Osteoblast (primary cell): ENCODE measurements at regions not wholly inside any gene's neighbourhood (a gene's known extent, or its start where the extent isn't known, plus 50 kb on each side); places are given as distances from the start of the nearest gene placed in this dataset.

ENCODE experiments used
- DNase-seq: peaks from one replicate; pipeline ENCODE4 v3.0.0; 2011; ENCODE audit warnings: low spot score, mixed read lengths; ENCODE audit not compliant: insufficient read length; ENCODE audit errors: missing footprints
- H2AFZ ChIP-seq: 2 replicates; pipeline ENCODE4 v1.6.0; 2011; ENCODE audit warnings: mild to moderate bottlenecking, low read length
- H3K27ac ChIP-seq: 2 replicates; pipeline ENCODE4 v1.5.1; 2011; ENCODE audit warnings: mild to moderate bottlenecking, low read depth, low read length, moderate library complexity
- H3K27me3 ChIP-seq: 2 replicates; pipeline ENCODE4 v1.6.0; 2012; ENCODE audit warnings: mild to moderate bottlenecking, control low read depth, inconsistent platforms, low read length, moderate library complexity; ENCODE audit not compliant: insufficient read depth
- H3K36me3 ChIP-seq: 2 replicates; pipeline ENCODE4 v1.5.1; 2011; ENCODE audit warnings: mild to moderate bottlenecking, low read length, control low read depth, moderate library complexity; ENCODE audit not compliant: insufficient read depth
- H3K4me1 ChIP-seq: 2 replicates; pipeline ENCODE4 v1.5.1; 2011; ENCODE audit warnings: mild to moderate bottlenecking, low read length, control low read depth, moderate library complexity; ENCODE audit not compliant: insufficient read depth
- H3K4me2 ChIP-seq: 2 replicates; pipeline ENCODE4 v1.6.0; 2011; ENCODE audit warnings: mild to moderate bottlenecking, low read length; ENCODE audit not compliant: insufficient read depth
- H3K4me3 ChIP-seq: fragments of 200-600 bp; sonication (generic); 3 replicates; pipeline ENCODE4 v1.5.1; 2012; ENCODE audit warnings: mild to moderate bottlenecking, low read length, inconsistent platforms; ENCODE audit not compliant: insufficient read depth
- H3K79me2 ChIP-seq: 2 replicates; pipeline ENCODE4 v1.6.0; 2012; ENCODE audit warnings: mild to moderate bottlenecking, low read length, control low read depth, inconsistent platforms; ENCODE audit not compliant: insufficient read depth
- H3K9me3 ChIP-seq: 2 replicates; pipeline ENCODE4 v1.5.1; 2011; ENCODE audit warnings: low read depth, low read length, control low read depth
- H4K20me1 ChIP-seq: 2 replicates; pipeline ENCODE4 v1.6.0; 2012; ENCODE audit warnings: mild to moderate bottlenecking, low read length, control low read depth; ENCODE audit not compliant: insufficient read depth
- CTCF ChIP-seq: IDR thresholded peaks from 2 replicates; pipeline ENCODE4 v1.5.1; 2011; ENCODE audit warnings: mild to moderate bottlenecking, low read depth, low read length, moderate library complexity; ENCODE audit errors: extremely low read depth

DNA sequence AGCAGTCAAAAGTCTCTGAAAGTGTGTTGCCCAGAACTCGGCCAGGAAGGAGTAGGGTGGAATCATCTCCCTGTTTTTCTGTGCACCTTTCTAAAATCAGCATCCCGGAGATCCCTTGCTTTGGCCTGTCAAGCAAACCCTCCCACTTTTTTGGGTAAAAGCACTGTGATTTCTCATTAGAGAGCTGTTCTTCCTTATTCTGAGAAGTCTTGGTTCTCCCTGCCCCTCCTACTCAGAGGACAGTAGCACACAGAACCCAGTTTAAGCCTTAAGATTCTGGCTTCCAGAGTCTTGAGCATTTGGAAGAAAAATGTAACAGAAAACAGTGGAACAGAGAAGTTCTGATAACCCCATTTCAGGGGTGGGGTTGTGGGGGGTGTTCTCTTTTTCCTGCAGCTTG lies 52.6 kb upstream of the KATNAL1 start:
- Histone ChIP-seq H3K9me3 (no peaks in the 10 kb centered on the region), H4K20me1 (no peaks in the 10 kb centered on the region), H3K4me1 (peaks cover 4% of the 10 kb centered on the region), H3K36me3 (no peaks in the 10 kb centered on the region), H2AFZ (no peak overlapping the region), H3K27ac (no peak overlapping the region), H3K79me2 (no peaks in the 10 kb centered on the region), H3K27me3 (no peaks in the 10 kb centered on the region), H3K4me2 (no peak overlapping the region), H3K4me3 (no peak overlapping the region)
- DNase-seq = no peak
- TF ChIP-seq CTCF = no peak

- Histone ChIP-seq H2AFZ (peak overlapping the region; percentile 4), H3K4me3 (no peak overlapping the region), H3K9me3 (no peaks in the 10 kb centered on the region), H3K4me1 (peaks cover 7% of the 10 kb centered on the region), H3K27ac (no peak overlapping the region), H4K20me1 (no peaks in the 10 kb centered on the region), H3K36me3 (no peaks in the 10 kb centered on the region), H3K79me2 (no peaks in the 10 kb centered on the region), H3K4me2 (no peak overlapping the region), H3K27me3 (no peaks in the 10 kb centered on the region)
- no peak for DNase-seq
- TF ChIP-seq CTCF = no peak
Observed at GRCh38 chr13:30360586-30360985, 53.2 kb upstream of the KATNAL1 start.

DNA sequence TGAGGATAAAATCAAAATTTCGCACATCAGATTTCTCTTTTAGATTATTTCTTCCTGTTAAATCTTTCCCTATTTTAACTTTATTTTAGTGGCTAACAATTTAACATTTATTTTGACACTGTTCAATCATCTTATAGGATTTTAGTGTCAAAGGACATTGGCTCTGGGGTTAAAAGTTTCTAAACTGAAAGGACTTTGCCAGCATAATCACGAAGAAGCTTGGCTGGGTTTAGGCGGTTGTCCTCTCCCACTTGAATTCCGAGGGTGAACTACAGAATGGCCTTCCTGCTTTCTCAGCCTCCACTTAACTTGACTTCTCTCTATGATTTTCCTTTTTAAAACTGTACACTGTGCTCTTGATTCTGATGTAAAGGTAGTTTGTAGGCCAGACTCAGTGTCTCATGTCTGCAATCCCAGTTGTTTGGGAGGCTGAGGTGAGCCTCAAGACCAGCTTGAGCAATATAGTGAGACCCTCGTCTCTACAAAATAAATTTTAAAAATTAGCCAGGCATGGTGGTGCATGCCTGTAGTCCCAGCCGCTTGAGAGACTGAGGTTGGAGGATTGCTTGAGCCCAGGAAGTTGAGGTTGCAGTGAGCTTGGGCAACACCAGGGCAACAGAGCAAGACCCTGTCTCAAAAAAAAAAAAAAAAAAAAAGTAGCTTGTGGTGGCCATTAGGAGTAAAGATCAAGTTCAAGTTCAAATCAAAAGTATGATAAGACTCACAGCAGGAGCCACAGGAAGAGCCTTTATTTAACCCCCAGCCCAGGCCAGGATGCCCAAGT lies 54.8 kb upstream of the KATNAL1 start:
- H4K20me1 ChIP-seq = no peaks in the 10 kb centered on the region

More for the DNA sequence above, 54.8 kb upstream of the KATNAL1 start:
- H3K79me2 ChIP-seq = no peaks in the 10 kb centered on the region
- no peak for DNase-seq
- no peak overlapping the region for H3K4me2 ChIP-seq
- H3K9me3 ChIP-seq = no peaks in the 10 kb centered on the region
- H2AFZ ChIP-seq = peak overlapping the region; percentile 5
- no peak overlapping the region for H3K4me3 ChIP-seq
- H3K36me3 ChIP-seq = no peaks in the 10 kb centered on the region
- H3K27ac ChIP-seq = no peak overlapping the region
- peaks cover 7% of the 10 kb centered on the region for H3K4me1 ChIP-seq
- no peaks in the 10 kb centered on the region for H3K27me3 ChIP-seq
- TF ChIP-seq CTCF = no peak
